Fibroblast of skin of scalp (primary cell): ENCODE measurements at regions not wholly inside any gene's neighbourhood (a gene's known extent, or its start where the extent isn't known, plus 50 kb on each side); places are given as distances from the start of the nearest gene placed in this dataset.

ENCODE experiments used
- DNase-seq: peaks from one replicate; pipeline ENCODE4 v3.0.0-alpha.2; 2013

DNA sequence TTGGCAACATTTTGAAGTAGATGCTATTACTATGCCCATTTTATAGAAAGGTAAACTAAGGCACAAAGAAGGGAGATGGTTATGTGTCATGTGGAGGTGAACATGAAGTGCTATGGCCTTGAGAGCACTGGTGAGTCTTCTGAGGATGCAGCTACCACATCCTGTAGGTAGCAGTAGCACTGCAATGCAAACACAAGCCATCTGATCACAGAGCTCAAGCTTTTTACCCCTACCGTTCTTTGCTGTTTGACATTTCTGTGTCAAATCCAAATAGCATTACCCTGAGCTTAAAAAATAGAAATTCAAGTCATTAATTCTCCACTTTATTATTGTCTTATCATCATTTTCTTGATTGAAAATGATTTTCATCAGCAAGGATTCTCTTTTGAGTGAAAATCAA lies 382.9 kb downstream of the KCTD12 start:
- DNase-seq: no peak

DNA sequence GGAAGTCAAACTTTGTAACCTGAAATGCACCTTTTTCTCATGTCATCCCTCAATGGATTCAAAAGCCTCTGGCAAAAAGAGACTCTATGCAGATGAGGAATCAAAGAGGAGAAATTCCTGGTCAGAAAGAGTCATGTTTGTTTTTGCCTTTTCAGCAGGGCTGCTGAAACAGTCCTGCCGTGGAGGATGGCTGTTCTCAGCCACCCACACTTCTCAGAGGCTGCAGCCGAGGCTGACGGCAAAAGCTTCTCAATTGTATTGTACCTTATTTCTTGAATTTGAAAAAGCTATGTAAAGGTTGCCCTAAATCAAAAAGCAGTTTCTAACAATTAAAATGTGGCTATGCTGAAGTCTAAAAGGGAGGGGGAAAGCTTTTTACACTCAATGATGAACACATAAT lies 385.3 kb downstream of the KCTD12 start:
- DNase-seq: no peak

DNA sequence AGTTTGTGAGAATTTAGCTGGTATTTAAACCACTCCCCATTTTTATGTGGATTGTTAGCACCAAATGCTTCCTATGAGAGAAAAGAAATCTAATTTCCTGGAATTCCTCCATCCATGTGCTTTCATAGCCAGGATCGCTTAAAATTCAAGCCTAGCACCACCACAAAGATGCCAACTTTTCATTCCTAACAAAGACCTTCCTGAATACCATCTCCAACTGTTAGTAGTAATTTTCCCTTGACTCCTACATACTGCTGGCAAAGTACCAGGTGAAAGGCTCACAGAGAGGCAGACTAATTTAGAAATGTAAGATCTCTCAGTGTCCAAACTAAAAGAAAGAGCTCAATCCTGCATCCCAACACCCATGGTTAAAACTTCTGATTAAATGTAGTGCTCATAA lies 386.3 kb downstream of the KCTD12 start:
- no peak for DNase-seq

DNA sequence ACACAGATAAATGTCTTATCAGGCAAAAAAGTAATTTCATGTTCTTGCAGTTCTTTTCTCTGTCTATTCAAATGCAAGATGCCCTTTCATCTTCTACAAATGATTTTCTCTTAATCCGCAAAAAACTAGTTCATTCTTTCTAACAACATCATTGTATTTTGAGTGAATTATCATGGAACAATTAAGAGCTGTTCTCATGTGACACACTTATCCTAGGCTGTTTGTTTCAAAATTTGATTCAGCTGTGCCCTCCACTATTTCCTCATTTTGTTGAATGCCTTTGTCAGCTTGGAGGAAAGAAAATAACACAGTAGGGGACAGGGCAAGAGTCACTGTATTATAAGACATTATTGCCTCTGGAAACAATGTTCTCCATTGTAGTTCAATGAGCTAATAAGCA lies 396.9 kb downstream of the KCTD12 start:
- no peak for DNase-seq

DNA sequence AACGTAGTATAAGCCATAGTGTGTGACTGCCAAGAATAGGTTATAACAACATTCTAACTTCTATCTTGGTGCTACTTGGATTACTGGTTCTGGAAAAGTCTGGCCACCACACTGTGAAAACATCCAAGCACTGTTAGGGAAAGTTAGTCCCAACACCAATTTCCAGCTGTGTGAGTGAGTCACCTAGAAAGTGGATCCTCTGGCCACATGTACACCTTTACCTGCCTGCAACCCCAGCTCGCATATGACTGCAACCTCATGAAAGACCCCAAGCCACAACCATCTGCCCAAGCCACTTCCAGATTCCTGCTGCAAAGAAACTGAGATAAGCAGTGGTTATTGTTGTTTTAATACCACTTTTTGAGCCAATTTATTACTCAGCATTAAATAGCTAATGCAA lies 404.5 kb downstream of the KCTD12 start:
- DNase-seq: no peak

DNA sequence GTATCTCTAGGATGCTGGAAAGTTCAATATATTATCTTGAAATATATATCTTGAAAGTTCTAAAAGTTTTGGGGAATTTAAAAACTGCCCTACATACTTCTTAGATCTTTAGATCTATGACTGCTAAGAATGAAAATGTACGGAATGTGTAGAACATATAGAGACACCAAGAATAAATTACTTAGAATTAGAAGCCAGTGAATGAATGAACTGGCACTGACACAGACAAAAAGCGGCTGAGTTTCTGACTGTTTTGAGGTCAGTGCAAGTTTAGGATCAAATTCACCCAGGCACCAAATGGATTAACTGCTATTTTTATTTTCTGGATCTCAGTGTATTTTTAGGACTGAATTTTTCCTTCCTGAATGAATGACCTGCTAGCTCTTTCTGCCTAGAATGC lies 411.2 kb downstream of the KCTD12 start:
- peak; percentile 42 for DNase-seq

DNA sequence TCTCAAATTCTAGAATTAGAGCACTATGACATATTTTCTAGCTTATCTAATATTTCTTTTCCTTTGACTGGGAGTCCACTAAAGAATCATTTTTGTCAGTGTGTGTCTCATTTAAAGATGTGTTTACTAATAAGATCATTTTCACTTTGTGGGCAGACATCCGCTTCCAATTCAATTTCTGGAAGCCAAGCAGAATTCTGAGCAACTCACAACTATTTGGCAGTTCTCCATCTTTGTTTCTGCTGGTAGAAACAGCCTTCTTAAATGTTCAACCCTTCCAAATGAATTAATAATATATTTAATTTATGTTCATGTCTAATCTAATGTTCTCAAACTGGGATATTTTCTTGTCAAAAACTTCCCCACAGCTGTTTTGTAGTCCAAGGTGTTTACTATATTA lies 411.8 kb downstream of the KCTD12 start:
- peak; percentile 32 for DNase-seq

DNA sequence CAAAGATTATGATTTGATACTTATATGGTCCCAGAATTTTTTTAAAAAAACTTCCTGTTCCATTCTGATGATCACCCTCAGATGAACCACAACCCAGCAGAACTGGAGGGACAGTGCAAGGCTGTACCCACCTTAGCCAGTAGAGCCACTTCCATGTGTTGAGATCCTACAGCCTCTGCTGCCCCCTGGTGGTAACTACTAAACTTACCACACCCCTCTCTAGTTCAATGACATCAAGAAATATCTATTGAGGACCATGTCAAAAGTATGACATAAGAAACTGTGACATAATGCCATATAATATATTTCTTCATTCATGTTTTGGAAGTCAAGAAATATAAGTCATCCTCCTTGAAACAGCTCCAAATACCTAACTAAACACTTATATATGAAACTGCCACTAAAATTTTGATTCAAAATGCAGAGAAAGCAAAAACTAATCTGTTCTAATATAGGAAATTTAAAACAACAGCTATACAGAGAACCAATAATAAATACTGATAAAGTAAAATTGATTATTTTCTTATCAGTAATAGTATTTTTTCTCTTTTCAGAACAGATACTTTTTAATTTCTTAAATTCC lies 412.6 kb downstream of the KCTD12 start:
- DNase-seq: peak; percentile 80

DNA sequence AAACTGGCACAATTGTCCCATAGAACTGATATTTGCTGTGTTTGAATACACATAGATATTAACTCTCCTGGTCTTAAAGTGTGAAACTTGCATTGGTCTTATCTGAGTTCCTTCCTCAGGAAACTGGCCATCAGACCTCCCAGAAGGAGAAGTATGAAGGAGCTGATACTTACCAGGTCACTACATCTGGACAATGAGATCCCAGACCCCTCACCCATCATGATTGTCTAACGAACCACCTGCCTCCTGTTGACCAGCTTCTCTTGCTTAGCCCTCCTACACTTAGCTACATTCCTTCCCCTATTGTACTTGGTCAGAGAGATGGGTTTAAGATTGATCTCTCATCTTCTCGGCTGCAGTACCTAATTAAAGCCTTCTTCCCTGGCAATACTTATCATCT lies 413.3 kb downstream of the KCTD12 start:
- DNase-seq: no peak

DNA sequence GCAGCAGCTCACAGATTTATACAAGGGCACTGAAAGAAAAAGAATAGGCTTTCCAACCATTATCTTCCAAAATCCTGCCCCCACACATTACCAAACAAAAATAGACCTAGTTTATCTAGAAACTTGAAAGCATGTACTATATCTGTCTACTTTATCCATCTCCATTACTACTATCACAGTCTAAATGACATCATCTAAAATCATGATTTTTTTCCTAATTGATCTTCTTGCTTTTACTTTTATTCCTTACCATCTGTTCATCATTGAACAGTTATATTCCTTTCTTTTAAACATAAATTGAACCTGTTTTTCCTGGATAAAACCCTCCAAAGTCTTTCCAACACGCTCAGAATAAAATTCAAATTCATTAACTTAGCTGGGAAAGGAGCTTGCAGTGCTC lies 414.7 kb downstream of the KCTD12 start:
- DNase-seq: no peak

DNA sequence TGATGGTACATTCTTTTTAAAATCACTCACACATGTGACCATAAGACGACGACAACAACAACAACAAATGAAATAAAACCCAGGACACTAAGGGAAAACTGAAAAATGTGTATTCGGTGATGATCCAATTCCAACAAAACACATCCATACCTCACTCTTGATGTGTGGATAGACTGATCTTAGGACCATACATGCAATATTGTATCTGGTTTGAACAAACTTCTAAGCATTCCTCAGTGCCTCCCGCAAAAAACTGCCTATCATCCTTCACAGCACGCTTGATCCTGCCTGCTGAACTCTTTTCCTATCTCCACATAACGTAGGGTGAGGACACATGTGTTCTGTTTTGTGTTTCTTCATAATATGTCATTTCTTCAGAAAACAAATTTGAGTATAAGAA lies 415.2 kb downstream of the KCTD12 start:
- DNase-seq: no peak

DNA sequence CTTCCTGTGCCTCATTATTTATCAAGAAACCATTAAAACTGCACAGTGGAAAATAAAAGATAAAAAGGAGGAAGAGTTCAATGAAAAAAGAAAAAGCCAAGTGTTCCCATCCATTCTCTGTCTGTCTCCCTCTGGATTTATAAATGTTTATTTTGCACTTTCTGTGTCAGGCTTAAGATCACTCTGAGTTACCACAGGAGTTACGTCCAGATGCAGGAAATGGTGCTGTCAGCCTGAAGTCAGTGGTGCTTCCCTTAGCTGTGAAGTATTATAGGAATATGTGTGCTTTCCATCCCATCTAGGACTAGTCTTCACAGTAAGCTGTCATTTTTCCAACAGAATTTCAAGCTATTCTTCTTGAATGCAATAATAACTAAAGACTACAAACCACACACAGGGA lies 420.2 kb downstream of the KCTD12 start:
- DNase-seq: no peak

DNA sequence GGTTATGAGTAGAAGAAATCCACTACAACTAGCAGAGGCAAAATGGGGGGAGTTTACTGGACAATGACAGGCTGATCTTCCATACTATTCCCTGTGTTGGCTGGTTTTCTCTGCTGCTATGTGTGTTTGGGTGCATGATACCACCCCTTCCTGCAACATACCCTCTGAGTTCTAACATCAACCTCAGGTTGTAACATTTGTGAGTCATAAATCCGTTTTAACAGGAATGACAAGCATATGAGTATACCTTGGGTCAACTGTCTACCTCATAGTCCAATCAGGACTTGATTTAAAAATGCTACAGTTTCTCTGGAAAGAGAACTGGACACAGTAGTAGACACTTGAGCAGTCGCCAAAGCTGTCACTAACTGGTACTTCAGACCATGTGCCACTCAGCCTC lies 422.9 kb downstream of the KCTD12 start:
- DNase-seq: no peak

DNA sequence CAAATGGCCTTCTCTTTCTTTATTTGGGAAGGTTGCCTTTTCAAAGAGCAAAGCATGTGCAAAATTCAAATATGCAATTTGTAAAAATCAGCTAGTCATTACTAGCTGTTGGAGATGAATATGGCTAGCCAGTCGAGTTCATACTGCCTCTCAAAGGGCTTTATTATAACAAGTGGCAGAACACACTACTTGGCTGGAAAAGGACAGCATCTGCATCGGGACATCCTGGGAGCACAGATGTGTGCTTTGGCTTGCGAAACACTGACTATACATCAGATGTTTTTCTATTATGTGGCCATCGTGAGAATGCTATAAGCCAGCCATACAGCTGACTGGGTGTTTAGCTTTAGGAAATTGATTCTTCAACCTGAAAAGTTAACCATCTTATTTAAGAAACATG lies 424.2 kb downstream of the KCTD12 start:
- DNase-seq: no peak

DNA sequence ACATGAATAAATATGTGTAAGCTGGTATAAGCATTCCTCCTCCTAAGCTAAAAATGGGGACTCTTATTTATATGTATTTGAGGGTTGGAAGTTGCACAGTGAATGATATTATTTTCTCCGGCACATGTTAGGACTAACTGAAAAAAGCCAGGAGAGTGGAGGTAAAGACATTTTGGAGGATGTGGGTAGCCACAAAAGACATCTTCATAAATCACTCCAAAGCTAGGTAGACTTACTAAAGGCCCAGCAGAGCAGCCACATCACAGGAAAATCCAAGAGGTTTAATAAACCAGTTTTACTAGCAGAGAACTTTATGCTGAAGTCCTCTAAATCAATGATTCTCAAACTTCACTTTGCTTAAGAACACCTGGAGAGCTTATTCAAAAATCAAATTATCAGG lies 424.7 kb downstream of the KCTD12 start:
- DNase-seq: no peak

DNA sequence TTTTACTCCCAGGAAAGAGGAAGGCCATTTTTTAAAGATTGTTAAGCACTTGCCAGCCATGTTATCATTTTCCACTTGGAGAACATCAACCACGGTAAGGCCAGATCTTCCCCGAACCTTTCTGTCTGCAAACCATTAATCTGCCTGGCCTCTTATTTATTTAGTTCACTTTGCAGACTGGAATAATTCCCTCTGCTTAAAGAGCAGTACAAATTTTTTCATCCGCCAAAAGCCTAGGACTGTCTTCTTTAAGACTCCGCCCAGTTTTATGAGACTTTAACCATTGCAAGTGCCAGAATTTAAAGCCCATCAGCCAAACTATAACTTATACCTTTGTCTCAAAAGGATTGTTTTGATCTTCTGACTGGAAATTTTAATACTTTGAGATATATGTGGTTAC lies 426.3 kb downstream of the KCTD12 start:
- DNase-seq: no peak

DNA sequence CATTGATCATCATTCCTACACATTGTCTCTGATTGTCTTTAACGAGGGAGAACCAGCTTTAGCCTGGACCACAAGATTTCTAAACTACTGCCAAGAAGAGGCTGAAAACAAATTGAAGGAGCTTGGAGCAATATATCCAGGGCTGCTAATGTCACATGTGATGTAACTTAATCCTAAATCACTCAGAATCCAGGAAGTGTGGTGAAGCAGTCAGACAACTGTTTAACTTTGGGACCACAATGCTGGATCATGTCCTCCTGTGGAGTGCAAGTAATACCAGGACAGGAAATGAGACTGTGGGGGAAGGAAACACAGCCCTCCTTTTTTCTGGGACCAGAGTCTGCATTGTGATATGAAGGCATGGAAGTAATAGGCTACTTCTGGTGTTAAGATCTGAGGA lies 430.2 kb downstream of the KCTD12 start:
- DNase-seq: peak; percentile 53

DNA sequence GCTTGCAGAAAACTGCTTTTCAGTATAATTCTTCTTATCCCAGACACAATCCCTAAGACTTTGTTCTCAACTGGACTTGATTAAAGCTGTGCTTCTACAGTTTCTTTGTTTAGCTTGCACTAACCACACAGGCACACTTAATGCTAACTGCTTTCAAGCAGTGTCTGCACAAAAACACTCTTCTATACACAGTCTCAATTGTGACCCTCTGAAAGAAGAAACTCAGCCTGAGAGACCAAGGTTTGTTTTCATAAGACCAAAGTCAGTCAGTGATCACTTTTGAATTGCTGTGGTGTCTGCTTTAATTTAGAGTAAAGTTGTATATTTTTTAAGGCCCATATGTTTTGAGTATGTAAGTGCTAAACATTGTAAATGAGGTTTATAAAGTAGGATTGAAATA lies 431.2 kb downstream of the KCTD12 start:
- no peak for DNase-seq

DNA sequence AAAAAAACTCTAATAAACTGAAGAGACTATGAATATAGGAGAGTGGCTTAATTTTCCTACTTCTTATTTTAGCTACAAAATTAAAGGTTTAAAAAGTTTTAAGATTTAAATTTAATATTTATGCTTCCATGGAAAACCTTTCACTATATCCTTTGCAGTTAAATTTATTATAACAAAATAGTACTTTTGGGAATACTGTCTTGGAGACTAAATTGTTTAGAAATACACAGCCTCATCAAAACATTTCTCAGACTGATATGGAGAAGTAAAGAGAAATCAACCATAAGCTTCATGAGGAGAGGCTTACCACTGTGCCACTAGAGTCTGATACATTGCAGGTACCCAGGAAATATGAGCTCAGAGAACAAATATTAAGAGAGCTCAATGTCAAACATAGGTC lies 436.5 kb downstream of the KCTD12 start:
- no peak for DNase-seq

DNA sequence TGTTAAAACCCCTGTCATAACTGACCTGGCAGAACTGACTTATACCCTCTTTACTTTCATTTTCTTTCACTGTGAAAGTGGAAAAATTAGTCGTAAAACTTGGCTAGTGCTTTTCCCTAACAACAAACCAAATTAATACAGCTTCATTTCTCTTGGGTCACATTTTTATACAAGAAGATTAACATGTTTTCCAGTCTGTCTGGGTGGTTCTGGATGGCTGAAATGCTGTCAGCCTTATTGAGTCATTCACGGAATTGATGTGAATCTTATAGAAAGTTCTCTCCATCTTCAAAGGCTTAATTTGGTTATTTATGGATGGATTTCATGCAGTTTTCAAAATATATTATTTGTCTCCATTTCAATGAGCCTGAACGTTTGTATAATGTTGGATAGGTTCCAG lies 440.0 kb downstream of the KCTD12 start:
- no peak for DNase-seq

DNA sequence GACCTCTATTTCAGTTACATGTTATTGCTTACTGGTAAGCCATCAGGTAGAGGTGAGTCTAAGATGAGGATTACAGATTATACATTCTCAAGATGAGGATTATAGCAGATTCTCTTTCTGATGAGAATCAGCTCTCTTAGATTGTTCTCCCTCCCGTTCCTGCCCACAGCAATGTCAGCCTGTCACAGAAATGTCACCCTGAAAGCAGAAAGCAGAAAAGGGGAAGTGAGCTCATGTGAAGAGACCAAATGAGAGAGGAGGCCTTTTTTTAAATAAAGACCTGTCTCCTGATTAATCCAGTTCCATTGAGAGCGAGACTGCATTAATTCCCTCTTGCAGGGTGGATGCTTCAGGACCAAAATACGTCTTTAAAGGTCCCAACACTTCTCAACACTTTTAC lies 445.6 kb downstream of the KCTD12 start:
- no peak for DNase-seq

DNA sequence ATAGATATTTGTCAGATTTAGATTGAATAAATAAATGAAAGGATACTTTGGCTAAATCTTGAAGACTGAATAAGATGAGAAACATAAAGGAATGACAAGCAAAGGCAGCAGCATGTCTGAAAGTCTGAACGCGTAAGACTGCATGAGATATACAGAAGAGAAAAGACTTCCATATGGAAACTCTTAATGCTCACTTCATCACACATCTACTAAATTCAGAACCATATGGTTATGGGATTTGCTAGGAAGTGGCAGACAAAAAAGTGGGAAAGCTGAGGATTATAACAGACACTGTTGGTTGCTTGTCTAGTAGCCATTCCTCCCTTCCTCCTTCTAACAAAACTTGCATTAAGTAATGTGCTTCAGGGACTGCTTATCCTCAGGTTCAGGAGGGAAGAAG lies 446.7 kb downstream of the KCTD12 start:
- DNase-seq: no peak

DNA sequence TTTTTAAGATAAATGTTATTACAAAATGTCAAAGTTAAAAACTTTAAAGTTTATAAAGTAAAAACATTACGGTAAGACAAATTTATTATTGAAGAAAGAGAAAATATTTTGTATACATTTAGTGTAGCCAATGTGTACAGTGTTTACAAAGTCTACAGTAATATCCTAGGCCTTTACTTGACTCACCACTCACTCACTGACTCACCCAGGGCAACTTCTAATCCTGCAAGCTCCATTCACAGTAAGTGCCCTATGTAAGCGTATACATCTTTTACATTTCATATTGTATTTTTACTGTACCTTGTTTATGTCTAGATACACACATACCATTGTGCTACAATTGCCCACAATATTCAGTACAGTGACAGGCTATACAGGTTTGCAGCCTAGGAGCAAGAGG lies 448.2 kb downstream of the KCTD12 start:
- no peak for DNase-seq

DNA sequence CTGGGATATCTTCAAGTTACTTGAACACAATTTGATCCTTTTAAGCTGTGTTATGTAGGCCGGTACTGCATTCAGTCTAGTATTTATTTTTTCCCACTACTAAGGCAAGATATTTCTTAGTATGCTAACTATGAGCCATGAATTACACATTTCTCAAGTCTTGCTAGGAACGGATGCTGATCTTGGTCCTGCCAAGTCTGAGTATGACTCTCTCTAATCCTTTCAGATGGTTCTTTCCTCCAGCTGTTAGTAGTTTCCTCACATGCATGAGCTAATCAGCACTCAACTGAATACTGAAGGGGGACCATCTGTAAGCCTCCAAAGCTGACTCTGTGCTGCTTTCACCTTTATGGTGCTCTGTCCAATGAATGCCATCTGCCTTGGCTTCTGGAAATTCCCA lies 460.3 kb downstream of the KCTD12 start:
- DNase-seq: peak; percentile 54

DNA sequence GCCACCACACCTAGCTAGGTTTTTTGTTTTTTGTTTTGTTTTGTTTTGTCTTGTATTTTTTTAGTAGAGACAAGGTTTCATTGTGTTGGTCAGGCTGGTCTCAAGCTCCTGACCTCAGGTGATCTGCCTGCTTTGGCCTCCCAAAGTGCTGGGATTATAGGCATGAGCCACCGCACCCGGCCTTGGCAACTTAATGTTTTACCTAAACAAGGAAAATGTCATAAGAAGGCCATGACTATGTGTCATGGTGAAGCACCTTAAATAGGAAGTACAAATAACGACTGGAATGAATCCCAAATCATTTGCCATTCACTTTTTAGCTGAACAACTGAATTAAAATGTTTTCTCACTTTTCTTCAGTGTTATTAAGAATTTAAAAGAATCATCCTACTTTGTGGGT lies 465.2 kb downstream of the KCTD12 start:
- DNase-seq: no peak

DNA sequence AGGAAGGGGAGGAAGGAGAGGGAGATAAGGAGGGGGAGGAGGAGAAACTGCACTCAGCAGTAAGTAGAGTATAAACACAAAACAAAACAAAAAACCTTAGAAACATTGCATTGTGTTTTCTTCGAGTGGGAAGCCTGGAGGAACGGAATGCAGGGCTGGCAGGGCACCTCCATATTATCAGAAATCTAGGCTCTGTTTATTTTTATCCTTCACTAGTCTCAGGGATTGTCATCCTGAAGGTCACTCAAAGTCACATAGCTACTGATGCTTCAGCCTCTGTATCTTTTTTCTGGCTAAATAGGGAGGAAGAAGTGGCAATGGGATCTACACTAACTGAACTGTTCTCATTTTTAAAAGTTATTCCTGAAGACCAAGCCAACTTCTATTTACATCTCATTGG lies 467.8 kb downstream of the KCTD12 start:
- no peak for DNase-seq
